Esophagus squamous epithelium (tissue), 4 donors: ENCODE measurements at regions not wholly inside any gene's neighbourhood (a gene's known extent, or its start where the extent isn't known, plus 50 kb on each side); places are given as distances from the start of the nearest gene placed in this dataset.

Experiments used
- POLR2A ChIP-seq, 4 donors: fragments of 450-650 bp; IDR thresholded peaks; one replicate each; pipeline ENCODE4 v1.6.1; 2017; ENCODE audit warnings: antibody characterized with exemption in 4 of 4, mild to moderate bottlenecking in 4 of 4, moderate library complexity in 3 of 4
- TF ChIP-seq, protein P1 (sequence below), 6 experiments: fragments of 450-650 bp in 4 of 6; fragments of 200-600 bp in 2 of 6; sonication (generic) in 2 of 6; IDR thresholded peaks; one replicate each; pipeline ENCODE4 v1.5.1; 2016 to 2019; ENCODE audit warnings: antibody characterized with exemption in 6 of 6, mild to moderate bottlenecking in 4 of 6, moderate library complexity in 4 of 6

DNA sequence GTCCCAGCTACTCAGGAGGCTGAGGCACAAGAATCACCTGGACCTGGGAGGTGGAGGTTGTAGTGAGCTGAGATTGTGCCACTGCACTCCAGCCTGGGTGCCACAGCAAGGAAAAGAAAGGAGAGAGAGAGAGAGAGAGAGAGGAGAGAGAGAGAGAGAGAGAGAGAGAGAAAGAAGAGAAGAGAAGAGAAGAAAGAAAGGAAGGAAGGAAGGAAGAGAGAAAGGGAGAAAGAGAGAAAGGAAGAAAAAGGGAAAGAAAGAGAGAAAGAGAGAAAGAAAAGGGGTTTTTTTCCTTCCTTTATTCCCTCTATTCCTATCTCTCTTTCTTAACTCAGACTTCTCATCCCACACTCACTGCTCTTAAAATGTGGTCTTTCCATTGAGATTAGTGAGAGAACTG, 238.7 kb upstream of the PRDM1 start:
- TF ChIP-seq, protein P1, sequence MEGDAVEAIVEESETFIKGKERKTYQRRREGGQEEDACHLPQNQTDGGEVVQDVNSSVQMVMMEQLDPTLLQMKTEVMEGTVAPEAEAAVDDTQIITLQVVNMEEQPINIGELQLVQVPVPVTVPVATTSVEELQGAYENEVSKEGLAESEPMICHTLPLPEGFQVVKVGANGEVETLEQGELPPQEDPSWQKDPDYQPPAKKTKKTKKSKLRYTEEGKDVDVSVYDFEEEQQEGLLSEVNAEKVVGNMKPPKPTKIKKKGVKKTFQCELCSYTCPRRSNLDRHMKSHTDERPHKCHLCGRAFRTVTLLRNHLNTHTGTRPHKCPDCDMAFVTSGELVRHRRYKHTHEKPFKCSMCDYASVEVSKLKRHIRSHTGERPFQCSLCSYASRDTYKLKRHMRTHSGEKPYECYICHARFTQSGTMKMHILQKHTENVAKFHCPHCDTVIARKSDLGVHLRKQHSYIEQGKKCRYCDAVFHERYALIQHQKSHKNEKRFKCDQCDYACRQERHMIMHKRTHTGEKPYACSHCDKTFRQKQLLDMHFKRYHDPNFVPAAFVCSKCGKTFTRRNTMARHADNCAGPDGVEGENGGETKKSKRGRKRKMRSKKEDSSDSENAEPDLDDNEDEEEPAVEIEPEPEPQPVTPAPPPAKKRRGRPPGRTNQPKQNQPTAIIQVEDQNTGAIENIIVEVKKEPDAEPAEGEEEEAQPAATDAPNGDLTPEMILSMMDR (IDR thresholded peaks at IDR 0.05) = no peak
- TF ChIP-seq POLR2A (IDR thresholded peaks at IDR 0.05) = no peak
